H9 (cell line): ENCODE measurements at regions not wholly inside any gene's neighbourhood (a gene's known extent, or its start where the extent isn't known, plus 50 kb on each side); places are given as distances from the start of the nearest gene placed in this dataset.

Experiments used
- DNase-seq: peaks from one replicate; pipeline ENCODE4 v3.0.0-alpha.2; 2017
- H2AFZ ChIP-seq: one replicate; pipeline ENCODE4 v1.6.1; 2013; ENCODE audit warnings: mild to moderate bottlenecking, low read length, control low read depth, moderate library complexity
- H2AK5ac ChIP-seq: 2 replicates; pipeline ENCODE4 v1.6.1; 2013; ENCODE audit warnings: low read length, control low read depth, mixed read lengths; ENCODE audit not compliant: insufficient read length
- H2BK120ac ChIP-seq: one replicate; pipeline ENCODE4 v1.6.1; 2013; ENCODE audit warnings: low read depth, mild to moderate bottlenecking, low read length, control low read depth, inconsistent platforms; ENCODE audit not compliant: poor library complexity, severe bottlenecking
- H2BK12ac ChIP-seq: 2 replicates; pipeline ENCODE4 v1.6.1; 2013; ENCODE audit warnings: low read length, control low read depth, mixed read lengths, low read depth; ENCODE audit not compliant: insufficient read length
- H2BK15ac ChIP-seq: 2 replicates; pipeline ENCODE4 v1.6.1; 2013; ENCODE audit warnings: low read depth, low read length, control low read depth
- H2BK20ac ChIP-seq: one replicate; pipeline ENCODE4 v1.6.1; 2013; ENCODE audit warnings: low read depth, mild to moderate bottlenecking, low read length, control low read depth, inconsistent platforms; ENCODE audit not compliant: poor library complexity, severe bottlenecking
- H2BK5ac ChIP-seq: 2 replicates; pipeline ENCODE4 v1.6.1; 2013; ENCODE audit warnings: low read length, control low read depth, mixed read lengths; ENCODE audit not compliant: insufficient read length
- H3K14ac ChIP-seq: 2 replicates; pipeline ENCODE4 v1.6.1; 2013; ENCODE audit warnings: low read length, control low read depth; ENCODE audit not compliant: insufficient read depth
- H3K18ac ChIP-seq: 2 replicates; pipeline ENCODE4 v1.6.1; 2013; ENCODE audit warnings: low read depth, mild to moderate bottlenecking, mixed read lengths, low read length, control low read depth; ENCODE audit not compliant: insufficient read length
- H3K23ac ChIP-seq: 2 replicates; pipeline ENCODE4 v1.6.1; 2013; ENCODE audit warnings: low read length, control low read depth, mixed read lengths, low read depth; ENCODE audit not compliant: insufficient read length
- H3K23me2 ChIP-seq: 2 replicates; pipeline ENCODE4 v1.6.1; 2013; ENCODE audit warnings: low read depth, mild to moderate bottlenecking, mixed read lengths, low read length, control low read depth; ENCODE audit not compliant: insufficient read length, poor library complexity, severe bottlenecking
- H3K27ac ChIP-seq: 2 replicates; pipeline ENCODE4 v1.5.1; 2013; ENCODE audit warnings: low read length, control low read depth, mixed read lengths, low read depth; ENCODE audit not compliant: insufficient read length
- H3K27me3 ChIP-seq: 2 replicates; pipeline ENCODE4 v1.6.1; 2013; ENCODE audit warnings: low read length, control low read depth, inconsistent platforms; ENCODE audit not compliant: insufficient read depth
- H3K4ac ChIP-seq: 2 replicates; pipeline ENCODE4 v1.6.1; 2013; ENCODE audit warnings: low read depth, mild to moderate bottlenecking, control low read depth, inconsistent platforms, low read length, moderate library complexity
- H3K4me1 ChIP-seq: 2 replicates; pipeline ENCODE4 v1.6.1; 2013; ENCODE audit warnings: low read length, control low read depth, inconsistent platforms; ENCODE audit not compliant: insufficient read depth
- H3K4me2 ChIP-seq: 2 replicates; pipeline ENCODE4 v1.6.1; 2013; ENCODE audit warnings: low read length, control low read depth, mixed read lengths; ENCODE audit not compliant: insufficient read length, insufficient read depth
- H3K56ac ChIP-seq: 2 replicates; pipeline ENCODE4 v1.6.1; 2013; ENCODE audit warnings: low read depth, mild to moderate bottlenecking, mixed read lengths, low read length, control low read depth; ENCODE audit not compliant: insufficient read length
- H3K79me1 ChIP-seq: 2 replicates; pipeline ENCODE4 v1.6.1; 2013; ENCODE audit warnings: low read depth, mild to moderate bottlenecking, moderate library complexity, low read length, control low read depth, inconsistent platforms; ENCODE audit not compliant: insufficient read depth, poor library complexity, severe bottlenecking
- H3K79me2 ChIP-seq: 2 replicates; pipeline ENCODE4 v1.6.1; 2013; ENCODE audit warnings: low read length, control low read depth, inconsistent platforms; ENCODE audit not compliant: insufficient read depth
- H3K9ac ChIP-seq: 2 replicates; pipeline ENCODE4 v1.6.1; 2013; ENCODE audit warnings: low read length, control low read depth, mixed read lengths; ENCODE audit not compliant: insufficient read length; ENCODE audit errors: extremely low read depth
- H3K9me3 ChIP-seq: one replicate; pipeline ENCODE4 v1.6.1; 2013; ENCODE audit warnings: low read depth, low read length, inconsistent platforms; ENCODE audit not compliant: control insufficient read depth
- H3T11ph ChIP-seq: one replicate; pipeline ENCODE4 v1.6.1; 2013; ENCODE audit warnings: mild to moderate bottlenecking, low read length, control low read depth, inconsistent platforms
- H4K20me1 ChIP-seq: one replicate; pipeline ENCODE4 v1.6.1; 2013; ENCODE audit not compliant: control insufficient read depth, insufficient read length, insufficient read depth
- H4K5ac ChIP-seq: 2 replicates; pipeline ENCODE4 v1.6.1; 2013; ENCODE audit warnings: low read depth, mild to moderate bottlenecking, mixed read lengths, low read length, control low read depth; ENCODE audit not compliant: insufficient read length
- H4K8ac ChIP-seq: replicated peaks from 2 replicates; pipeline ENCODE4 v1.6.1; 2013; ENCODE audit warnings: low read length, control low read depth, mixed read lengths, low read depth; ENCODE audit not compliant: insufficient read length
- H4K91ac ChIP-seq: 2 replicates; pipeline ENCODE4 v1.6.1; 2013; ENCODE audit warnings: low read depth, mild to moderate bottlenecking, moderate library complexity, mixed read lengths, low read length, control low read depth; ENCODE audit not compliant: insufficient read length
- H3K27ac Mint-ChIP-seq, 3 experiments: 2 replicates in 2 of 3; 3 replicates in 1 of 3; pipeline ENCODE4 v1.8.0; 2020 to 2021; ENCODE audit warnings: mixed read lengths in 3 of 3, mild to moderate bottlenecking in 1 of 3, moderate library complexity in 1 of 3
- H3K27me3 Mint-ChIP-seq: 2 replicates; pipeline ENCODE4 v1.8.0; 2021; ENCODE audit warnings: low read depth, mild to moderate bottlenecking, moderate library complexity, mixed read lengths
- H3K36me3 Mint-ChIP-seq, 3 experiments: 2 replicates in 2 of 3; 3 replicates in 1 of 3; pipeline ENCODE4 v1.8.0; 2020 to 2021; ENCODE audit warnings: low read depth in 3 of 3, mixed read lengths in 3 of 3; ENCODE audit not compliant: insufficient read depth in 1 of 3
- H3K4me1 Mint-ChIP-seq, 2 experiments: 2 replicates each; pipeline ENCODE4 v1.8.0; 2020; ENCODE audit warnings: mixed read lengths in 2 of 2
- H3K4me3 Mint-ChIP-seq, 2 experiments: 2 replicates in 1 of 2; 3 replicates in 1 of 2; pipeline ENCODE4 v1.8.0; 2020 to 2021; ENCODE audit warnings: mild to moderate bottlenecking in 2 of 2, mixed read lengths in 2 of 2, moderate library complexity in 1 of 2
- H3K9me3 Mint-ChIP-seq, 2 experiments: 2 replicates in 1 of 2; 3 replicates in 1 of 2; pipeline ENCODE4 v1.8.0; 2020; ENCODE audit warnings: mild to moderate bottlenecking in 2 of 2, mixed read lengths in 2 of 2, moderate library complexity in 1 of 2
- CTCF ChIP-seq: fragments of 200-600 bp; sonication (generic); conservative IDR thresholded peaks from 3 replicates; pipeline ENCODE4 v1.8.0; 2021; ENCODE audit warnings: antibody characterized with exemption, mild to moderate bottlenecking
- WGBS: extraction: QIAGEN DNeasy Blood & Tissue Kit; methylation state at CpG from one replicate; pipeline ENCODE4 v1.1.7; 2013; ENCODE audit warnings: missing lambda C conversion rate, low lambda C conversion rate, mixed read lengths; ENCODE audit not compliant: insufficient read length; ENCODE audit errors: extremely low coverage; 5-methylcytosine and 5-hydroxymethylcytosine counted together

GRCh38 chr1:229999004-229999670, 67.9 kb upstream of the GALNT2 start:
- Histone ChIP-seq H3K79me1 (no peaks in the 10 kb centered on the region), H4K5ac (no peak overlapping the region), H3K27ac (no peak overlapping the region), H2AFZ (no peak overlapping the region), H3T11ph (no peak overlapping the region), H2BK20ac (no peak overlapping the region), H2BK120ac (no peak overlapping the region), H4K20me1 (no peaks in the 10 kb centered on the region), H3K4me1 (no peaks in the 10 kb centered on the region), H3K4ac (no peak overlapping the region), H2BK5ac (no peak overlapping the region), H3K56ac (no peak overlapping the region), H3K18ac (no peak overlapping the region), H3K79me2 (no peaks in the 10 kb centered on the region), H3K14ac (no peak overlapping the region), H2AK5ac (no peak overlapping the region), H3K23me2 (no peaks in the 10 kb centered on the region), H2BK15ac (no peak overlapping the region), H3K9me3 (no peaks in the 10 kb centered on the region), H3K9ac (no peak overlapping the region), H3K27me3 (no peaks in the 10 kb centered on the region), H4K91ac (no peak overlapping the region), H3K23ac (no peak overlapping the region), H2BK12ac (no peak overlapping the region), H3K4me2 (no peak overlapping the region), H4K8ac (no peak overlapping the region)
- no peak for DNase-seq
- Mint-ChIP-seq H3K9me3 (no peaks in the 10 kb centered on the region), H3K4me1 (peaks cover 7 to 17% of the 10 kb centered on the region in 2 experiments), H3K27me3 (no peaks in the 10 kb centered on the region; the same call in 1 of the 2 replicates), H3K36me3 (no peaks in the 10 kb centered on the region), H3K4me3 (no peak overlapping the region), H3K27ac (peak overlapping the region in 2 of 3 experiments; percentile 35 to 63; a peak in 1 of 7 replicates)
- no CpG with 5 or more reads among the region's 12 CpGs for WGBS
- no peak for TF ChIP-seq CTCF
